ENCODE measurements at regions not wholly inside any gene's neighbourhood (a gene's known extent, or its start where the extent isn't known, plus 50 kb on each side); places are given as distances from the start of the nearest gene placed in this dataset.
"Not testable (repeated sequence)": the region's sequence is repeated elsewhere in the genome, so short reads cannot be mapped to it uniquely, and the experiment has no call there.

GRCh38 chr17:71496552-71496951 is 624.3 kb upstream of the SOX9 start:
- no peak for DNase-seq

- no peak for DNase-seq
Measured at GRCh38 chr17:71500761-71501555, 619.9 kb upstream of the SOX9 start.

GRCh38 chr17:71501711-71502110 is 619.1 kb upstream of the SOX9 start:
- no peak for DNase-seq

GRCh38 chr17:71502443-71502842 is 618.4 kb upstream of the SOX9 start:
- no peak for DNase-seq

GRCh38 chr17:71503710-71504465 is 616.9 kb upstream of the SOX9 start:
- DNase-seq = no peak

- DNase-seq = no peak
Measured at GRCh38 chr17:71505200-71505599, 615.6 kb upstream of the SOX9 start.

GRCh38 chr17:71505981-71506380 is 614.8 kb upstream of the SOX9 start:
- DNase-seq = no peak

GRCh38 chr17:71511266-71511995 is 609.4 kb upstream of the SOX9 start:
- peak; percentile 42 for DNase-seq

- DNase-seq = not testable (repeated sequence)
Measured at GRCh38 chr17:71513725-71514124, 607.1 kb upstream of the SOX9 start.

- DNase-seq = peak; percentile 8
Measured at GRCh38 chr17:71516149-71516548, 604.7 kb upstream of the SOX9 start.

GRCh38 chr17:71519285-71519684 is 601.5 kb upstream of the SOX9 start:
- DNase-seq = no peak

- no peak for DNase-seq
Measured at GRCh38 chr17:71521724-71522123, 599.1 kb upstream of the SOX9 start.

GRCh38 chr17:71522383-71522782 is 598.4 kb upstream of the SOX9 start:
- no peak for DNase-seq

GRCh38 chr17:71527311-71527710 is 593.5 kb upstream of the SOX9 start:
- no peak for DNase-seq

- DNase-seq = no peak
Measured at GRCh38 chr17:71528210-71528609, 592.6 kb upstream of the SOX9 start.

- no peak for DNase-seq
Measured at GRCh38 chr17:71530248-71530647, 590.6 kb upstream of the SOX9 start.

GRCh38 chr17:71535321-71535720 is 585.5 kb upstream of the SOX9 start:
- DNase-seq = no peak

GRCh38 chr17:71546419-71546818 is 574.4 kb upstream of the SOX9 start:
- no peak for DNase-seq

GRCh38 chr17:71547904-71548303 is 572.9 kb upstream of the SOX9 start:
- no peak for DNase-seq

GRCh38 chr17:71548540-71549190 is 572.2 kb upstream of the SOX9 start:
- DNase-seq = no peak

- DNase-seq = no peak
Measured at GRCh38 chr17:71550675-71551074, 570.1 kb upstream of the SOX9 start.

- no peak for DNase-seq
Measured at GRCh38 chr17:71553381-71553780, 567.4 kb upstream of the SOX9 start.

- DNase-seq = no peak
Measured at GRCh38 chr17:71558901-71559300, 561.9 kb upstream of the SOX9 start.

Measured in right kidney (tissue), 1 donor.